ENCODE measurements at regions not wholly inside any gene's neighbourhood (a gene's known extent, or its start where the extent isn't known, plus 50 kb on each side); places are given as distances from the start of the nearest gene placed in this dataset.

DNA sequence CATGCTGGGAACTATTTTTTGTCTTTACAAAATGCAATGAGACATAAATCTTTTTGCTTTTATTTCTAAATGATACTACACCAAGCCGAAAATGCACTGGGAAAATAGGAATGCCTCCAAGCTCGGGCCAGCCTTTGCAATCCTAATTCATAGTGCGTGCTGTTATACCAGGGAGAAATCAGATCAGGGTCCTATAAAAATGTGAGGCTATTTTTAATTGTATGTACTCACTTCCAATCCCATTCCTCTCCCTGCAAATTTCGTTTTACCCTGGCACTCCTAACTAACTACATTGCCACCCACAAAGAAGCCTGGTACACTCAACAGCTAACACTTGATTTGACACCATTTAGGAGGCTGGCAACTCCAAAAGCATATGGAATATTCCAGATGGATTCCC, 350.6 kb upstream of the ZFP64 start:
- DNase-seq (ENCODE audit: low spot score, unreplicated experiment), result no peak
- Mint-ChIP-seq H3K27me3 (peaks cover 5% of the 10 kb centered on the region), H3K27ac (no peak overlapping the region), H3K4me1 (ENCODE audit: low read depth) (no peaks in the 10 kb centered on the region), H3K36me3 (ENCODE audit: insufficient read depth) (no peaks in the 10 kb centered on the region), H3K4me3 (ENCODE audit: low read depth) (no peak overlapping the region), H3K9me3 (ENCODE audit: low read depth) (peaks cover 4% of the 10 kb centered on the region)
- TF ChIP-seq, protein P1, sequence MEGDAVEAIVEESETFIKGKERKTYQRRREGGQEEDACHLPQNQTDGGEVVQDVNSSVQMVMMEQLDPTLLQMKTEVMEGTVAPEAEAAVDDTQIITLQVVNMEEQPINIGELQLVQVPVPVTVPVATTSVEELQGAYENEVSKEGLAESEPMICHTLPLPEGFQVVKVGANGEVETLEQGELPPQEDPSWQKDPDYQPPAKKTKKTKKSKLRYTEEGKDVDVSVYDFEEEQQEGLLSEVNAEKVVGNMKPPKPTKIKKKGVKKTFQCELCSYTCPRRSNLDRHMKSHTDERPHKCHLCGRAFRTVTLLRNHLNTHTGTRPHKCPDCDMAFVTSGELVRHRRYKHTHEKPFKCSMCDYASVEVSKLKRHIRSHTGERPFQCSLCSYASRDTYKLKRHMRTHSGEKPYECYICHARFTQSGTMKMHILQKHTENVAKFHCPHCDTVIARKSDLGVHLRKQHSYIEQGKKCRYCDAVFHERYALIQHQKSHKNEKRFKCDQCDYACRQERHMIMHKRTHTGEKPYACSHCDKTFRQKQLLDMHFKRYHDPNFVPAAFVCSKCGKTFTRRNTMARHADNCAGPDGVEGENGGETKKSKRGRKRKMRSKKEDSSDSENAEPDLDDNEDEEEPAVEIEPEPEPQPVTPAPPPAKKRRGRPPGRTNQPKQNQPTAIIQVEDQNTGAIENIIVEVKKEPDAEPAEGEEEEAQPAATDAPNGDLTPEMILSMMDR (IDR thresholded peaks at IDR 0.05; ENCODE audit: unreplicated experiment), result no peak

DNA sequence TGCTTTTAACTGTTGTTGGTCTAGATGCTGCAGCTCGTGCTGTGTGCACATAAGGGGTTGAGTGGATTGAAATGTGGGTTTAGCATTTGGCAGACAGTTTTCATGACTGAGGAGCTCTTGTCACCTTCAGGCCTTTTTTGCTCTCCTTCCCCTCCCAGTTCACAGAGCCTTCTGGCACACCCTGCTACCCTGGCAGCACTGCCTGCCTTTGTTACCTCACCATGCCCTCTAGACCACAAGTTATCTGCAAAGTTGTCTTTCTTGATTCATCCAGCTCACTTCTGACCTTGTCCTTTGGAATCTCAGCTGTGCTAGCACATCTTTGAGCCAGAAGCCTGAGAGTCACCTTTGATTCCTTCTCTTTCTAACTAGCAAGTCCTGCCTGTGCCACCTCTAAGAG, 348.9 kb upstream of the ZFP64 start:
- no peak for DNase-seq (ENCODE audit: low spot score, unreplicated experiment)
- TF ChIP-seq, protein P1 (IDR thresholded peaks at IDR 0.05; ENCODE audit: unreplicated experiment), result no peak
- H3K27me3 Mint-ChIP-seq, result peaks cover 5% of the 10 kb centered on the region
- H3K4me3 Mint-ChIP-seq (ENCODE audit: low read depth), result no peak overlapping the region
- no peaks in the 10 kb centered on the region for H3K36me3 Mint-ChIP-seq (ENCODE audit: insufficient read depth)
- no peak overlapping the region for H3K27ac Mint-ChIP-seq
- H3K9me3 Mint-ChIP-seq (ENCODE audit: low read depth), result peaks cover 4% of the 10 kb centered on the region
- no peaks in the 10 kb centered on the region for H3K4me1 Mint-ChIP-seq (ENCODE audit: low read depth)

DNA sequence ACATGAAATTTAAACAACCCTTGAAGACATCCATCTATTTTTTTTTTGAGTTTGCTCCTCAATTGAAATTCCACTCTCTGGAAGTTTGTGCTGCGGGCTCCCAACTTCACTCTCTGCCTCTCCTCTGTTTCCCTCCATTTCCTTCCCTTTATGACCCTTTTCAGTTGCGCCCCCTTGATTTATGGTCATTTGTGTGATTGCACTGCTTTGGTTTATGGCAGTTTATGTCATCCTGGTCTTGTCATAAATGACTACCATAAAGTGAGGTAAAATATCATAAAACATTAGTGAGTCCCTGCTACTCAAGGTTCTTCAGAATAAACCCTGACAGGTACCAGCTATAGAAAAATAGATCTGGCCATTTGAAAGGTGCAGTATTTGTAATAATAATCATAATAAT, 348.3 kb upstream of the ZFP64 start:
- Mint-ChIP-seq H3K4me3 (ENCODE audit: low read depth) (no peak overlapping the region), H3K27ac (no peak overlapping the region), H3K4me1 (ENCODE audit: low read depth) (no peaks in the 10 kb centered on the region), H3K36me3 (ENCODE audit: insufficient read depth) (no peaks in the 10 kb centered on the region), H3K9me3 (ENCODE audit: low read depth) (peaks cover 4% of the 10 kb centered on the region), H3K27me3 (peaks cover 5% of the 10 kb centered on the region)
- TF ChIP-seq, protein P1 (IDR thresholded peaks at IDR 0.05; ENCODE audit: unreplicated experiment), result no peak
- DNase-seq (ENCODE audit: low spot score, unreplicated experiment), result no peak

DNA sequence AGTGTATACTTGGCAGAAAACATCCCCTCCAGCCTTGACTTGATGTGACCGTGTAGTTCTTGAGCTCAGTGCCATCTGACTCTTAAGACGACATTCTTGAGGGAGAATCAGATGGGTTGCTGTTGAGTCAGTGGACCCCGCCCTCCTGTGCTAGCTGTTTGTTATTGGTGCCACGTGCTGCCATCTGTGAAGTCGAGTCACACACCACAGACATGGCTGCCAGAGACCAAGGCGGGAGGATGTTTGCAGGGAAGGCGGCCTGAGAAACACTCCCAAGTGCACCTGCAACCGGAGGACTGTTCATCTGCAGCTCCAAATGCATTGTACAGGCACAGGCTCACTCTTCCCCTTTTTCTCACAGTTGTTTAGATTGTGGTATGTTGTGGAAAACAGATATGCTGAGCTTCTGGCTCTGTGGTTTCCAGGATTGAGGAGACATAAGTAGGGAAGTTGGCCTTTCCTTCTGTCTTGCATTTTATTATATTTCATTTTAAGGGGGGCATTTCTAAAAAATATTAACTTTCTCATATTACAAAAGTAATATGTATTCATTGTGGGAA, 345.3 kb upstream of the ZFP64 start:
- Mint-ChIP-seq H3K36me3 (ENCODE audit: insufficient read depth) (no peaks in the 10 kb centered on the region), H3K27me3 (peaks cover 5% of the 10 kb centered on the region), H3K27ac (no peak overlapping the region), H3K9me3 (ENCODE audit: low read depth) (peaks cover under 1% of the 10 kb centered on the region), H3K4me1 (ENCODE audit: low read depth) (no peaks in the 10 kb centered on the region), H3K4me3 (ENCODE audit: low read depth) (no peak overlapping the region)
- DNase-seq (ENCODE audit: low spot score, unreplicated experiment), result no peak
- TF ChIP-seq, protein P1 (IDR thresholded peaks at IDR 0.05; ENCODE audit: unreplicated experiment), result no peak

DNA sequence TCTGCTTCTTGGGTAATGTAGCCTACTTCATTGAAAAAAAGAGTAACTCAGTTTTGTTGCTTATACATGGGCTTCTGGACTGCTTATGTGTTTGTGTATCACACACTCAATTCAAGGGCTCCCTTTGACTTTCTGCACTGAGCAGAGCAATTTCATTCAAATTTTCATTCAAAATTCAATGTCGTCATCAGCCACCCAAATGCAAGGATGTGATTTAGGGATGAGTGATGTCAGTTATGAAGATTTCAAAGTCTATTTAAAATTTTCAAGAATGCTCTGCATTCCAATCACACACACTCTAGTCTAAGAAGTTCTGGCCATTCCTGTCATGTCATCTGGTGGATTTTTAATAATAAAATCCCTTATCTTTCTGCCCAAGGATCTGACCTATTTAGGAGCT, 344.5 kb upstream of the ZFP64 start:
- Mint-ChIP-seq H3K4me3 (ENCODE audit: low read depth) (no peak overlapping the region), H3K9me3 (ENCODE audit: low read depth) (peaks cover 6% of the 10 kb centered on the region), H3K27ac (no peak overlapping the region), H3K36me3 (ENCODE audit: insufficient read depth) (no peaks in the 10 kb centered on the region), H3K4me1 (ENCODE audit: low read depth) (no peaks in the 10 kb centered on the region), H3K27me3 (peaks cover 5% of the 10 kb centered on the region)
- no peak for DNase-seq (ENCODE audit: low spot score, unreplicated experiment)
- TF ChIP-seq, protein P1 (IDR thresholded peaks at IDR 0.05; ENCODE audit: unreplicated experiment), result no peak
